Frontal cortex (tissue), 3 donors: ENCODE measurements at regions not wholly inside any gene's neighbourhood (a gene's known extent, or its start where the extent isn't known, plus 50 kb on each side); places are given as distances from the start of the nearest gene placed in this dataset.

Experiments
- DNase-seq, 2 donors: peaks; one replicate each; pipeline ENCODE4 v3.0.0; 2012; ENCODE audit warnings: low spot score in 2 of 2
- FAIRE-seq: peaks from 2 replicates; lab custom pipeline; 2012; peaks lifted over from hg19 to GRCh38; lab: Jason Lieb, UNC
- donor health status: control.
- donor health status: control.
- donor health status: control.

- DNase-seq = no peak
- no peak for FAIRE-seq
Observed at GRCh38 chr13:22427066-22427465, 753.7 kb upstream of the SGCG start.

- DNase-seq (no peak), FAIRE-seq (no peak)
Observed at GRCh38 chr13:22427783-22428182, 753.0 kb upstream of the SGCG start.

- no peak for DNase-seq
- no peak for FAIRE-seq
Observed at GRCh38 chr13:22428188-22428828, 752.5 kb upstream of the SGCG start.

GRCh38 chr13:22432690-22433089, 748.1 kb upstream of the SGCG start:
- FAIRE-seq (no peak), DNase-seq (no peak)

- FAIRE-seq (no peak), DNase-seq (no peak)
Observed at GRCh38 chr13:22447132-22447886, 733.5 kb upstream of the SGCG start.

GRCh38 chr13:22449251-22449650, 731.5 kb upstream of the SGCG start:
- FAIRE-seq (no peak), DNase-seq (no peak)

- no peak for DNase-seq
Observed at GRCh38 chr13:22451327-22451741, 729.4 kb upstream of the SGCG start.

GRCh38 chr13:22454586-22454985, 726.2 kb upstream of the SGCG start:
- FAIRE-seq (no peak), DNase-seq (no peak)

More at GRCh38 chr13:22451327-22451741, 729.4 kb upstream of the SGCG start:
- FAIRE-seq = no peak

- no peak for FAIRE-seq
- no peak for DNase-seq
Observed at GRCh38 chr13:22455036-22455435, 725.7 kb upstream of the SGCG start.

- no peak for DNase-seq
- FAIRE-seq = no peak
Observed at GRCh38 chr13:22461854-22462490, 718.8 kb upstream of the SGCG start.

- DNase-seq = no peak
- FAIRE-seq = no peak
Observed at GRCh38 chr13:22463089-22463488, 717.7 kb upstream of the SGCG start.

- no peak for FAIRE-seq
- DNase-seq = no peak
Observed at GRCh38 chr13:22468045-22468444, 712.7 kb upstream of the SGCG start.

- FAIRE-seq (no peak), DNase-seq (no peak)
Observed at GRCh38 chr13:22468824-22469223, 712.0 kb upstream of the SGCG start.

GRCh38 chr13:22469452-22469851, 711.3 kb upstream of the SGCG start:
- FAIRE-seq = no peak
- no peak for DNase-seq

- DNase-seq (no peak), FAIRE-seq (no peak)
Observed at GRCh38 chr13:22470075-22470474, 710.7 kb upstream of the SGCG start.

- no peak for FAIRE-seq
Observed at GRCh38 chr13:22482496-22483000, 698.2 kb upstream of the SGCG start.

GRCh38 chr13:22483276-22483675, 697.5 kb upstream of the SGCG start:
- DNase-seq (no peak), FAIRE-seq (no peak)

More at GRCh38 chr13:22482496-22483000, 698.2 kb upstream of the SGCG start:
- DNase-seq = no peak

- FAIRE-seq (no peak), DNase-seq (no peak)
Observed at GRCh38 chr13:22486490-22486889, 694.3 kb upstream of the SGCG start.

GRCh38 chr13:22487932-22488331, 692.8 kb upstream of the SGCG start:
- DNase-seq (no peak), FAIRE-seq (no peak)

- DNase-seq (no peak), FAIRE-seq (no peak)
Observed at GRCh38 chr13:22489771-22490170, 691.0 kb upstream of the SGCG start.

- FAIRE-seq (no peak), DNase-seq (no peak)
Observed at GRCh38 chr13:22495819-22496218, 685.0 kb upstream of the SGCG start.
